ENCODE measurements at regions not wholly inside any gene's neighbourhood (a gene's known extent, or its start where the extent isn't known, plus 50 kb on each side); places are given as distances from the start of the nearest gene placed in this dataset.
"Not testable (repeated sequence)": the region's sequence is repeated elsewhere in the genome, so short reads cannot be mapped to it uniquely, and the experiment has no call there.

DNA sequence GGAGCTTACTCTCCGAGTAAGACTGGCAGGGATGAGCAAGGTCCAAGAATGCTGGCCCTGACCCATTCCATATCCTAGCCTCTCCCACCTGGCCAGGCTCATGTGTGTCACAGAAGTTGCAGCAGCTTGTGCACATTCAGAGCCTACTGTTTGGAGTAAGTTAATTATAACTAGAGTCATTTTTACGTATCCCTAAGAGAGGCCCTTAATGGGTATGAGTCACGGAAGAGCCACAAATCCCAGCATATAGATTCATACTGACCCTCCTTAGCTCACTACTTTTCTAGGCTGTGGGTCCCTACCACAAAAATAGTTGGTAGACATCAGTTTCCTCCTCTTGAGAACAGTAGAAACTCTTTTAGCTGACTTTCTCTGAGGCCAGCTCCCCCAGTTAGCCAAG, 118.3 kb upstream of the FRG1 start:
- DNase-seq (ENCODE audit: low spot score): no peak

DNA sequence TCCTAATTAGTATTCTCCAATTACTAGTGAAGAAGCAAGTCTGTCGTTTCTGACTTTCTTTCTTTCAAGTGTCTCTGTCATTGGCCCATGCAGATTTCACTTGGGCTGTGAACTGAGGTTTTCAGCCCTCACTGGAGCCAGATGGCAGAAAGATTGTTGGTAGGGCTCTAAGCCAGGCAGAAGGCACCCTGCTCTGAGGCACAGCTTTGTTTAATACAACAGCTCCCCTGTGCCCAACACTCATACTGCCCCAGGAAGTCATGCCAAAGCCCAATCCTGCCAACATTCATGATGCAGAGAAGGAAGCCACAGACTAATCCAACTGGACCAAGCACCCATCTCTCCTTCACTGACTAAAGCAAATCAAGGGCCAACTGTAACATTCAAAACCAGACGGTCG, 117.1 kb upstream of the FRG1 start:
- no peak for DNase-seq (ENCODE audit: low spot score)

DNA sequence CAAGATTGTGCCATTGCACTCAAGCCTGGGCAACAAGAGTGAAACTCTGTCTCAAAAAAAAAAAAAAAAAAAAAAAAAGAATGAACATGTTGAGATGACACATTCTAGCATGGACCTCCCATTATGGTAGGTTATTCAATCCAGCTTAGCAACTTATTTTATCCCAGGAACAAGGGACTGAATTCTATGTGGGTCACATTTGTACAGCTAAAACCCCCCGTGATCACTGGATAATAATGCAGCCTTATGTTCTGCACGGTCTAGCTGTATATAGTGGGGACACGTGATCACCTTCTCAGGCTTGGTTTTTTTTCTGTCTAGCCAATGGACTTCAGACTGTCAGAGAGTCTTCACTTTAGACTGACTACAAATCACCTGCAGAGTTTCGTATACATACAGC, 115.2 kb upstream of the FRG1 start:
- DNase-seq (ENCODE audit: low spot score): no peak

DNA sequence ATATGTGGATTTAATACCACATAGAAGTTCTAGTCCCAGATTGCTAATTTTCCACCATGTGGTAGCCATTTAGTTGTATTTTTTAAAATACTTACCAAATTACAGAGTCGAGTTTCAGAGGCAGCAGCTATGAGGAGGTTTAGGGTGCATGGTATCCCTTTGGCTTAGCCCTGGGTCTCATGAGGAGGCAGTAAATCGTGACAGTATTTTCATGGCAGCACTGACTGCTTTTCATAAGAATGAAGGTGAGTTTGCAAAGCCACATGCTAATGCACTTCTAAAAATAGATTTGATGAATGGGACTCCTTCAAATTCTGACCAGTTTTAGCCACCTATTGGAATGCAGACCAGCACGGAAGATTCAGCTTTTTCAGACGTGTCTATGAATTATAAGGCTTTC, 114.0 kb upstream of the FRG1 start:
- no peak for DNase-seq (ENCODE audit: low spot score)

DNA sequence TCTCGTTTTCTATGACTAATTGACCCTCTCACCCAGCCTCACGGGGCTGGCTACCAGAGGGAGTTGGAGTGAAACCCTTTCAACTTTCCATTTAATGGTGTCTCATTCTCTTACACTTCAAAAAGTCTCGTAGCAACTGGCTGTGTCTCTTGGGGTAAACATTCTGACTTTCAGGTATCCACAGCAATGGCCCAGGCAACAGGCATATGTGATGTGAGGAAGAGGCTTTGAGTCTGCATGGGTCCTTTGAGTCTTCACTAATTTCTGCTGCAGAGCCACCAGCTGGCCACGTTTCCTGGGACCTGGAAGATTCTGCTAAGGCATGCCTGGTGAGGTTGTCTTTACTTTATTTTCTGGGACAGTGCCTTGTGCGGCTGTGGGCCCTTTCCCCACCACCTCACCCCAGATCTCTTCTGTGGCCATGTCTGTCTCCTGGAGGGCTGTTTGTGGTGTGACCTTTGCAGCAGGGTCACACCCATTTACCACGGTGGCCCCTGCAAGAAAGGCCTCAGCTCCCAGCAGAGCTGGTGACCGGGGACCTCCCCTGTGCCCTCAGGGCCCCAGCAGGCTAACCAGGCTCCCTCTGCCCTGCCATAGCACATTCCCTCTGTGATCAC, 112.5 kb upstream of the FRG1 start:
- no peak for DNase-seq (ENCODE audit: low spot score)

DNA sequence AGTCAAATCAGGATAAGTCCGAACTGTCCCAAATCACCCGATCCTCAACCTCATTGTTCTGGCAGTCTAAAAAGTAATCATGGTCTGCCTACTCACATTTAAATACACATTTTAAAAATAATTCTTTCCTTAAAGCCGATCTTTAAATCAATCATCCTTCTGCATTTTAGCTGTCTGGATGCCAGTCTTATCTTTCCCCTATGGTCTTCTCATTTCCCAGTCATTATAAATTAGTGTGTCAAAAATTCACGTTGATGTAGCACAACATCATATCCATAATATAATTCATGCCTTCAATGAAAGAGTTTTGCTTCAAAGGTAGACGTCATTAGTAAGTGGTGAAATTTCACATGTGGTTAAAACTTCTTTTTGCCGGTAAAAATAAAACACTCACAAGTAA, 108.1 kb upstream of the FRG1 start:
- DNase-seq (ENCODE audit: low spot score): no peak

DNA sequence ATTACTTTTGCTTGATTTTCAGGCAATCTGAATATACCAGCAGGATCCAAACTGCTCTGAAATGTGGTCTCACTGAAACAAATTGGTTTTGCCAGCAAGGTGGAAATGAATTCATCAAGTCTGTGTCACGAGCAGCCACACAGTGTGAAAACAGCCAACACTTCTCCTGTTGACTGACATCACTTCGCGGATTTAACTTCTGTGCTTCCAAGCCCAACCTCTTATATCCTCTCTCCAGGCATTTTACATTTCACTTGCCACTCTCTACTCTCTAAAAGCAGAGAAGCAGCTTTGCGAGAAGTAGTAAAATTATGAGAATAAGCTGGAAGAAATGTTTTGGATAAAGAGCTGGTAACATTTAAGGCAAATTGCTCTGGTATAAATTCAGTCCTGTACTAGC, 106.1 kb upstream of the FRG1 start:
- DNase-seq (ENCODE audit: low spot score): no peak

DNA sequence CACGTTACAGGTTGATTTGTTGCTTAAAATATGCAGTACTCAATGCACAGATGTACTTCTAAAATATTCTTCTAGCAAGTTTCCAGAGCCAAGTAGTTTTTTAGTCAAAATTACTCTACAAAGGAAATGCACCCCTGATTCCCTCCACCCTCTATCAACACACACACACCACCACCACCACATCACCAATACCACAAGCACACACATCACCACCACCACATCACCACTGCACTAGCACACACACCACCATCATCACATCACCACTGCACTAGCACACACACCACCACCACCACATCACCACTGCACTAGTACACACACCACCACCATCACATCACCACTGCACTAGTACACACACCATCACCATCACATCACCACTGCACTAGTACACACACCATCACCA, 105.2 kb upstream of the FRG1 start:
- DNase-seq (ENCODE audit: low spot score): no peak

DNA sequence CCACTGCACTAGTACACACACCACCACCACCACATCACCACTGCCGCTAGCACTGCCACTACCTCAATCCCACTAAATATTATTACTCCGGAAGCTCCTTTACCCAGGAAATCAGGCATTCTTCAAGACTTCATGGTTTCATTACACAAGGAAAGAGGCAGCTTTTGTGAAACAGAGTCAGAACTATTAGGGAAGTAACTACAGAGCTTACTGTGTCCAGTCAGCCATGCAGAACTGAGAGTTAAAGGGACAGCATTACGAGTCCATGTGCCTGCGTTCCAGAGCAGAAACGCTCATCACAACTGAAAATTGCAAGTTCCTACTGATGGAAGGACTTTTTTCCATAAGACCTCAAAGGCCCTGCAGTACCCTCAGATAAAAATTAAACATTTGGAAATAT, 103.2 kb upstream of the FRG1 start:
- no peak for DNase-seq (ENCODE audit: low spot score)

DNA sequence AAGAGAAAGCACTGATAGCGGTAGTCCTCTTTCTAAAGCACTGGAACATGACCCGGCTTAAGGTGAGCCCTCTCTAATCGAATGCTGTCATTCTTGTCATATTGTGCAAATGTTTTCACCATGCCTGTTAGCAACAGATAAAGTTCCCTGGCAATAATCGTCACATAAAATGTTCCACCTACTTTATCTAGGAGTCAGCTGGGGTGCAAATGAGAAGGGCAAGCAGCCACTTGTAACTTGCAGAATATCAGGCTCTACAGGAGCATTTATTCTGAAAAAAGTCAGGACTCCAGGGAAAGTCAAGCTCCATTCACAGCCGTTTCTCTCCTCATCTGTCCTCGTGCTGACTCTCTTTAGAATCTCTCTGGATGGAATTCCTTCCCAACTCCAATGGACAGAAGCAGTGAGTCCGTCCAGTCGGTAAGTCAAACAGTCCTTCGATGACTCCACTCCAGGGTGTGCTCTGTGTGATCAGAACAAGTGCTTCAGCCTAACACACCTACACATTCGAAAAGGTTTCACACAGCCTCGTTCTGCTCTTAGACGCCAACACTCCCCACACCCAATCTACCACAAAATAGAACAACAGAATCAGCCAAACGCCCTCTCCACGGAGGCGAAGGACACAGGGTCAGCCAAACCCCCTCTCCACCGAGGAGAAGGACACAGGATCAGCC, 101.7 kb upstream of the FRG1 start:
- no peak for DNase-seq (ENCODE audit: low spot score)

DNA sequence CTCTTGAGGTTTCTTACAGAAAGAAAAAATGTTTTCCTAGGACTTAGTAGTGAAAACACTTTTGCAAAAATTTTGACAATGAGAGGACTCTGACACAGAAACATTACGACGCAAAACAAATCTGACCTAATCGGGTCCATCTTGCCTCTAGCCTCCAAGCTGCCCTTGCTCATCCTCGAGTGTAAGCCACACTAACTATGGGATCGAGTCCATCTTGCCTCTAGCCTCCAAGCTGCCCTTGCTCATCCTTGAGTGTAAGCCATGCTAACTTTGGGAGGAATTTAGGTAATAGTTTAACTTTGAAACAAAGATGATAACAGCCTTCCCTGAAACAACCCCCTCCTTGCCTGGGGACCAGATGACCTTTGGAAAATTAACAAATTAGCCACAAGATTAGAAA, 100.3 kb upstream of the FRG1 start:
- no peak for DNase-seq (ENCODE audit: low spot score)

DNA sequence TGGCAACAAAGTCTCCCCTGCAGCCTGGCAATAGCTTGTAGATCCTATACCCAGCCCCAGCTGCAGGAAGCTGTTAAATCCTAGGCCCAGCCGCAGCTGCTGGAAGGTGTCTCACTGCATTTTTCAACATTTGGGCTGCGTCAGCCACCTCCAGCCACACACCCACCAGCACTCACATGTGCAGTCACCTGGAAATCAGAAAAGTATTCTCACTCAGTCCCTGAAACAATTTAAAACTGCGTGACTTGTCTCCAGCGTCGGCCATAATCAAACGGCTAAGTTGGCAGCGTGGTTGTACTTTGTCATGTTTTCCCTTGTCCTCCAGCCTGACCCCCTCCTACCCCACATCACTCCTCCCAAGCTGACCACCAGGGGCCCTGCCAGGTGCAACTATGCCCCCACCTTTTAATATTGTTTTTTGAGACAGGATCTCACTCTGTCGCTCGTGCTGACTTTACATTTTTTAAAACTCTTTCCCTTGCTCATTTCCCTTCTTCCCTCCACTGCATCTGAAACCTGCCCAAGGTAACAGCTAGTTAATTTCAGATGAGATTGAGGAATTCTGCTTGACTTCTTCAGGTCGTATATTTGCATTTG, 97.2 kb upstream of the FRG1 start:
- DNase-seq (ENCODE audit: low spot score): no peak

DNA sequence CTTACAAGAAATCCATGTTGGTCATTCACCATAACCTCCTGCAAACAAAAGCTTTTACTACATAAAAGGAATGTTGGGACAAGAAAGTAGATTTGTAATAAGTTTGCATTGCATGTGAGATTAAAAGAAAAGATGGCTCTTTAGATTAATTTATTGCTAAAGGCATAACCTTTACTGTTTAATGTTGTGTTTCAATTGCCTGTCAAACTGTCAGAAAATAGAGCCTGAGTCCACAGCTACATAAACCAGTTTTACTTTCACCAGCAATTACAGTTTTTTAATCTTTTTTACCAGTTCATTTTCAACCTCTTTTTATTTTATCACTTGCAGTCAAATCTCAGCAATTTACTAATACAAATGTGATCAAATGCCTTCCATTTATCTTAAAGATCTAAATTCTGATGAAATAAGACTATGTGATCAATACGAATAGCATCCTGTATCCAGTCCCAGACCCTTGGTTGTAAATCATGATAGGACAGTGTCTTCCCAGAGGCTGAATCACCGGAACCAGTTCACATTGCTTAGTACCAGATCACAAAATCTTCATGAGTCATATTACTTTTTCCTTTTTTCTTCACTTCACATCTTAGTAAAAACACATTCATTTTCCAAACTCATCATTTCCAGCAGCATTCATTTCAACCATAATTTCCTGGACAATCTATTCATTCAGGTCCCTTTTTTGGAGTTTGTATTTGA, 95.4 kb upstream of the FRG1 start:
- DNase-seq (ENCODE audit: low spot score): no peak

DNA sequence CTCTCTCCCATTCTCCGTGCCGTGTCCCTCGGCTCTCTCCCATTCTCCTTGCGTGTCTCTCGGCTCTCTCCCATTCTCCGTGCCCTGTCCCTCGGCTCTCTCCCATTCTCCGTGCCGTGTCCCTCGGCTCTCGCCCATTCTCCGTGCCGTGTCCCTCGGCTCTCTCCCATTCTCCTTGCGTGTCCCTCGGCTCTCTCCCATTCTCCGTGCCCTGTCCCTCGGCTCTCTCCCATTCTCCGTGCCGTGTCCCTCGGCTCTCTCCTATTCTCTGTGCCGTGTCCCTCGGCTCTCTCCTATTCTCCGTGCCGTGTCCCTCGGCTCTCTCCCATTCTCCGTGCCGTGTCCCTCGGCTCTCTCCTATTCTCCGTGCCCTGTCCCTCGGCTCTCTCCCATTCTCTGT, 94.6 kb upstream of the FRG1 start:
- not testable (repeated sequence) for DNase-seq (ENCODE audit: low spot score)

DNA sequence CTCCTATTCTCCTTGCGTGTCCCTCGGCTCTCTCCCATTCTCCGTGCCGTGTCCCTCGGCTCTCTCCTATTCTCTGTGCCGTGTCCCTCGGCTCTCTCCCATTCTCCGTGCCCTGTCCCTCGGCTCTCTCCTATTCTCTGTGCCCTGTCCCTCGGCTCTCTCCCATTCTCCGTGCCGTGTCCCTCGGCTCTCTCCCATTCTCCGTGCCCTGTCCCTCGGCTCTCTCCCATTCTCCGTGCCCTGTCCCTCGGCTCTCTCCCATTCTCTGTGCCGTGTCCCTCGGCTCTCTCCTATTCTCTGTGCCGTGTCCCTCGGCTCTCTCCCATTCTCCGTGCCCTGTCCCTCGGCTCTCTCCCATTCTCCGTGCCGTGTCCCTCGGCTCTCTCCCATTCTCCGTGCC, 94.1 kb upstream of the FRG1 start:
- DNase-seq (ENCODE audit: low spot score): not testable (repeated sequence)

DNA sequence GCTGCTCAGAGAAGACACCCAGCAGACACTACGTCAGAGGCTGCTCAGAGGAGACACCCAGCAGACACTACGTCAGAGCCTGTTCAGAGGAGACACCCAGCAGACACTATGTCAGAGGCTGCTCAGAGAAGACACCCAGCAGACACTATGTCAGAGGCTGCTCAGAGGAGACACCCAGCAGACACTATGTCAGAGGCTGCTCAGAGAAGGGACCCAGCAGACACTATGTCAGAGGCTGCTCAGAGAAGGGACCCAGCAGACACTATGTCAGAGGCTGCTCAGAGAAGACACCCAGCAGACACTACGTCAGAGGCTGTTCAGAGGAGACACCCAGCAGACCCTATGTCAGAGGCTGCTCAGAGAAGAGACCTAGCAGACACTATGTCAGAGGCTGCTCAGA, 92.0 kb upstream of the FRG1 start:
- DNase-seq (ENCODE audit: low spot score): not testable (repeated sequence)

DNA sequence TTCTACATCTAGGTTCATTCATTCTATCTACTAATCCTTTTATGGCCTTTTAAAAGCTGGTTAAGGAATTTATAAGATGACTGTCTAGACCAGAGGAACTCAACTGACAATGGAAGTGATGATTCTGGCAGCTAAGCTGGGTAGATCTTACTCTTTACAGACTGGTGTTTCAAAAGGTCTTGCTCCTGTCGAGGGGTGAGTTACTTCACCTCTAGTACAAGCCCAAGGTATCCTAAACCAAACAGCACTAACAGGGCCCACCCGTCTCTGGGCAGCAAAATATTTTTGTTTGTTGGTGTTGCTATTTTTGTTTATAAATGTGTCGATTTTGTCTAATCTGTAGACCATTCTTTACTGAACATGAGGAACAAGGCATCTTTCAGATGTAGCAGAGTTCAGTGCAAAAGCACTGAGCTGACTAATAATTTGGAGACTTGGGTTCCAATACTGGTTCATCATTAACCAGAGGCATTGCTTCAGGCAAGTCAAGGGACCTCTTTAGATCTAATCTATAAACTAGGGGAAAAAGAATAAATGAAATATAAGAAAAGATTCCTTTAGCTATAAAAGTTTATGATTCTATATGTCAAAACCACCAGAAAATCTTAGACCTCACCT, 90.3 kb upstream of the FRG1 start:
- no peak for DNase-seq (ENCODE audit: low spot score)

DNA sequence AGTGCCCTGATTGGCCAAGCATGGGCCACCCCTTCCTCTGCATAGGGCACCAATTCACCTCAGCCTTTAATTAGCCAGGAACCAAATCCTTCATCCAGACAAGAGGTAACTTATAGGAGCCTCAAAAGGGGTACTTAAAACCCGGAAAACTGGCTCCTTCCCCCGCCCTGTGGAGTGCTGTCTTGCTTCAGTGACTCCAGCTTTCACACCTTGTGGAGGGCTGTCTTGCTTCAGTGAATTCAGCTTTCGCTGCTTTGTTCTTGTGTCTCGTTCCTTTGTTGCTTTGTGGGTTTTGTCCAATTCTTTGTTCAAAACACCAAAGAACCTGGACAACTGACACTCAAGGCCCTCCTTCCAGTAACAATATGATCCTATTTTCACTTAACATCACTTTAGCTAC, 82.2 kb upstream of the FRG1 start:
- no peak for DNase-seq (ENCODE audit: low spot score)

DNA sequence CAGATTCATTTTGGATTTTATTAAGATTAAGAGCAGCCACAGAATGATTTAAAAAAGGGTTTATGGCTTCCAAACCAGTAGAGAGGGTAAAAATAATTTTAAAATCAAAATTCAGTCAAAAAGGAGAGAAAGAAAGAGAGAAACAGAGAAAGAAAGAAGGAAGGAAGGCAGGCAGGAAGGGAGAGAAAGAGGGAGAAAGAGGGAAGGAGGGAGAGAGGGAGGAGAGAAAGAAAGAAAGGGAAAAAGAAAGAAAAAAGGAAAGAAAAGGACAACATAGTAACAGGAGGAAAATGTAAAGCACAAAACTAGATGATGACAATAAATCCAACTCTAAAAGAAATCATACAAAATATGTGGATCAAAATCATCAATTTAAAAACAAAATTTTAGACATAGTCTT, 79.6 kb upstream of the FRG1 start:
- DNase-seq (ENCODE audit: low spot score): no peak

DNA sequence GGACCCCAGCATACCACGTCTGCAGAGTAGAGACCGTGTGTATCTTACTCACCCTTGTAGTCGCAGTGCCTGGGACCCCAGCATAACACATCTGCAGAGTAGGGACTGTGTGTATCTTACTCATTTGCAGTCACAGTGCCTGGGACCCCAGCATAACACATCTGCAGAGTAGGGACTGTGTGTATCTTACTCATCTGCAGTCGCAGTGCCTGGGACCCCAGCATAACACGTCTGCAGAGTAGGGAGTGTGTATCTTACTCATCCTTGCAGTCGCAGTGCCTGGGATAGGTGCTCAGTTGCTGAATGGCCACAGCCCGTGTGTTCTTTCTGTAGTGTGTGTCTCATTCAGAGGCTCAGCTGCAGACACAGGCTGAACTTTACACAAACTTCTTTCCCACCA, 71.4 kb upstream of the FRG1 start:
- no peak for DNase-seq (ENCODE audit: low spot score)

DNA sequence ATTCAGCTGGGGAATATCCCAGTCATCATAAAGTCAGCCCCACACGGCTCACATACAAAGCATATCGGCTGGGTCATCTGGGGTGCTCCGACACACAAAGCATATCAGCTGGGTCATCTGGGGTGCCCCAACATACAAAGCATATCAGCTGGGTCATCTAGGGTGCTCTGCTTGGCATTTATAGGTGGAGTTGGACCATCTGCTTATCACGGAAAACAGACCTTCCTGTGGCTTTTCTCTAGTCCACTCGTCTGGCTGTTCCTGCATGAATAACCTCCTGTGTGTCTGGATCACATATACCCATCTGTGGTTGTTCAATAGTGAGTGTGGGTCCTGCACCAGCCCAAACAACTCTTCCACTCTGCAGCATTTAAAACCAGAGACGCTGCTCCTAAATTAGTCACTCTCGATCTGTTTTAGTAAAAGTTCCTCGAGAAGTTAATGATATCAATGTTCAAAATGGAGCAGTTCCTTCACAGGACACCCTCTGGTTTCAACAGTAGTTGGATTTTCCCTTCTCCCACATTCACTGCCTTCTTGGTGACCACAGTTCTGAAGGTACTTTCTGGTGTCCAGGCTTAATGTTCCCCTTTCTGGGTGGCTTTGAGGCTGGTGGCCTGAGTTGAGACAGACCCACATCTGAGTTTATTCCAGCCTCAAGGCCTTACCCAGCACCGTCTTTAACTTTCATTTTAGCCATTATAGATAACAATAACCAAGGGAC, 70.0 kb upstream of the FRG1 start:
- no peak for DNase-seq (ENCODE audit: low spot score)

DNA sequence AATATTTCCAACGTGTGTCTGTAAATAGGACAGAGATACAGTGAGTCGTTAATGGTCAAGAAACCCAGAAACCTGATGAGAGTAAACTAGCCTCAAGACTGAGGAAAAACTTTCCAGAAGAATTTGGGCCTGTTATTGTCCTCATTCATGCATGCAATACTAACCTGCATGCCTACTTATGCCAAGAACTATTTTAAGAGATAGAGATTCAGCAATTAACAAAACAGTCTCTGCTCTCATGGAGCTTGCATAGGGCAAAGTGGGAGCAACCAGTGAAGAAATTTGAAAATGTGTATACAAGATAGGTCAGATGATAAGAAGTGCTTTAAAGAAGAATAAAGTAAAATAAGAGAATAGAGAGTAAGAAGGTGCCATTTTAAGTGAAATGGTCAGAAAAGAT, 66.1 kb upstream of the FRG1 start:
- no peak for DNase-seq (ENCODE audit: low spot score)

Measured in left forelimb (tissue), 1 donor.